Keratinocyte (primary cell): ENCODE measurements at regions not wholly inside any gene's neighbourhood (a gene's known extent, or its start where the extent isn't known, plus 50 kb on each side); places are given as distances from the start of the nearest gene placed in this dataset.

Experiments used
- EZH2 ChIP-seq: IDR thresholded peaks from one replicate; pipeline ENCODE4 v1.6.1; 2012; ENCODE audit warnings: inconsistent platforms, mild to moderate bottlenecking, low read length, moderate library complexity
- TF ChIP-seq, protein P1 (sequence below), 3 experiments: IDR thresholded peaks in 1 of 3; conservative IDR thresholded peaks in 1 of 3; optimal IDR thresholded peaks in 1 of 3; 2 replicates in 2 of 3; 3 replicates in 1 of 3; pipeline versions ENCODE3 to v1.5.1; 2011; ENCODE audit warnings: low read length in 3 of 3, mild to moderate bottlenecking in 3 of 3, moderate library complexity in 2 of 3, control low read depth in 1 of 3, inconsistent platforms in 1 of 3; ENCODE audit not compliant: insufficient read depth in 2 of 3; ENCODE audit errors: extremely low read depth in 1 of 3

DNA sequence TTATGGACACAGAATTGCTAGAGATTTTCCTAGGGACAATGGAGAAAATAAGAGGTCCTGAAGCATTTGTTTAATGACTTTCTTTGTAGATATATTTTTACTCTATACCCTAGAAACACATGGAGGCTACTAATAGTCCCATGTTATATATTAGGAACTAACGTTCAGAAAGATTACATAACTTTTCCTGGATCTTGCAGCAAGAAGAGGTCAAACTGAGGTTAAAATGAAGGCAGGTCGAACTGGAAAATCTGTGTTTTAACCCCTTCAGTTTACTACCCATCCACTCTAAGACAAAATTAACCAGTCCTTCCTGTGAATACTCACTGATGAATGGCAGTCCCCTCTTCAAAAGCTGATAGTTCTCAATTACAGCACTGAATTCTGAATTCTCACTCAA, 1415.8 kb upstream of the CELF4 start:
- TF ChIP-seq, protein P1, sequence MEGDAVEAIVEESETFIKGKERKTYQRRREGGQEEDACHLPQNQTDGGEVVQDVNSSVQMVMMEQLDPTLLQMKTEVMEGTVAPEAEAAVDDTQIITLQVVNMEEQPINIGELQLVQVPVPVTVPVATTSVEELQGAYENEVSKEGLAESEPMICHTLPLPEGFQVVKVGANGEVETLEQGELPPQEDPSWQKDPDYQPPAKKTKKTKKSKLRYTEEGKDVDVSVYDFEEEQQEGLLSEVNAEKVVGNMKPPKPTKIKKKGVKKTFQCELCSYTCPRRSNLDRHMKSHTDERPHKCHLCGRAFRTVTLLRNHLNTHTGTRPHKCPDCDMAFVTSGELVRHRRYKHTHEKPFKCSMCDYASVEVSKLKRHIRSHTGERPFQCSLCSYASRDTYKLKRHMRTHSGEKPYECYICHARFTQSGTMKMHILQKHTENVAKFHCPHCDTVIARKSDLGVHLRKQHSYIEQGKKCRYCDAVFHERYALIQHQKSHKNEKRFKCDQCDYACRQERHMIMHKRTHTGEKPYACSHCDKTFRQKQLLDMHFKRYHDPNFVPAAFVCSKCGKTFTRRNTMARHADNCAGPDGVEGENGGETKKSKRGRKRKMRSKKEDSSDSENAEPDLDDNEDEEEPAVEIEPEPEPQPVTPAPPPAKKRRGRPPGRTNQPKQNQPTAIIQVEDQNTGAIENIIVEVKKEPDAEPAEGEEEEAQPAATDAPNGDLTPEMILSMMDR (optimal IDR thresholded peaks at IDR 0.05 in 1 of 3, IDR thresholded peaks at IDR 0.05 in 1 of 3, conservative IDR thresholded peaks at IDR 0.05 in 1 of 3; ENCODE audit: extremely low read depth in 1 of 3, insufficient read depth in 2 of 3, low read length in 3 of 3), result no peak
- no peak for TF ChIP-seq EZH2
